ENCODE measurements at regions not wholly inside any gene's neighbourhood (a gene's known extent, or its start where the extent isn't known, plus 50 kb on each side); places are given as distances from the start of the nearest gene placed in this dataset.
"Not testable (repeated sequence)": the region's sequence is repeated elsewhere in the genome, so short reads cannot be mapped to it uniquely, and the experiment has no call there.

DNA sequence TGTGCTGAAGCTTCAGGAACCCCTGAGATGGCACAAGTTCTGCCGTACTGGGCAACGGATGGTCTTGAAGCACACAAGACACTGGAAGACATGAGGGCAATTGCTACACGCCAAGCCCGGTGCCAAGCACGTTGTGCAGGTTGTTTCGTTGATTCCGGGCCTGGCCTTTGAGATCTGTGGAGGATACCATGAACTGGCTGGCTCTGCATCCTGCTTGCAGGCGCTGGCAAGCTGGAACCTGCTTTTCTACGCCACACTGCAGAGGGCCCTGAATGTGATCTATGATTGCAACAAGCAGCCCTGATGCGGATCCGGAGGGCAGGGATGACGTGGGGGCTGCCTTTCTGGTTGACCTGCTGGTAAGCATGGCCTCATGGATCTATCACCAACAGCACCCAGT, 262.5 kb upstream of the ATP10A start:
- no peak overlapping the region for H3K4me3 ChIP-seq (ENCODE audit: low read length)
- ATAC-seq (no peak), DNase-seq (no peak)
- H3K4me3 Mint-ChIP-seq, result no peak overlapping the region
- intact Hi-C loops (cut with micrococcal nuclease), result no loop called here
- H3K27ac Mint-ChIP-seq, result no peak overlapping the region
- no peaks in the 10 kb centered on the region for H3K9me3 Mint-ChIP-seq
- no peak overlapping the region for H3K27ac ChIP-seq (ENCODE audit: low read length)
- H3K36me3 Mint-ChIP-seq, result no peaks in the 10 kb centered on the region
- TF ChIP-seq, protein P1, sequence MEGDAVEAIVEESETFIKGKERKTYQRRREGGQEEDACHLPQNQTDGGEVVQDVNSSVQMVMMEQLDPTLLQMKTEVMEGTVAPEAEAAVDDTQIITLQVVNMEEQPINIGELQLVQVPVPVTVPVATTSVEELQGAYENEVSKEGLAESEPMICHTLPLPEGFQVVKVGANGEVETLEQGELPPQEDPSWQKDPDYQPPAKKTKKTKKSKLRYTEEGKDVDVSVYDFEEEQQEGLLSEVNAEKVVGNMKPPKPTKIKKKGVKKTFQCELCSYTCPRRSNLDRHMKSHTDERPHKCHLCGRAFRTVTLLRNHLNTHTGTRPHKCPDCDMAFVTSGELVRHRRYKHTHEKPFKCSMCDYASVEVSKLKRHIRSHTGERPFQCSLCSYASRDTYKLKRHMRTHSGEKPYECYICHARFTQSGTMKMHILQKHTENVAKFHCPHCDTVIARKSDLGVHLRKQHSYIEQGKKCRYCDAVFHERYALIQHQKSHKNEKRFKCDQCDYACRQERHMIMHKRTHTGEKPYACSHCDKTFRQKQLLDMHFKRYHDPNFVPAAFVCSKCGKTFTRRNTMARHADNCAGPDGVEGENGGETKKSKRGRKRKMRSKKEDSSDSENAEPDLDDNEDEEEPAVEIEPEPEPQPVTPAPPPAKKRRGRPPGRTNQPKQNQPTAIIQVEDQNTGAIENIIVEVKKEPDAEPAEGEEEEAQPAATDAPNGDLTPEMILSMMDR (IDR thresholded peaks at IDR 0.05), result no peak
- 87% methylated on average over 12 of the region's 12 CpGs for WGBS (ENCODE audit: insufficient coverage)
- H3K4me1 Mint-ChIP-seq, result no peaks in the 10 kb centered on the region
- no peaks in the 10 kb centered on the region for H3K36me3 ChIP-seq (ENCODE audit: control insufficient read depth, insufficient read depth, low read length)
- H3K27me3 Mint-ChIP-seq (ENCODE audit: low read depth in 2 of 2), result peaks cover 3 to 9% of the 10 kb centered on the region in 2 donors
- no peaks in the 10 kb centered on the region for H3K9me3 ChIP-seq (ENCODE audit: control insufficient read depth, insufficient read depth, low read length)
- no peaks in the 10 kb centered on the region for H3K4me1 ChIP-seq (ENCODE audit: control insufficient read depth, insufficient read depth, low read length)
- H3K27me3 ChIP-seq (ENCODE audit: control insufficient read depth, insufficient read depth, low read length), result no peaks in the 10 kb centered on the region

DNA sequence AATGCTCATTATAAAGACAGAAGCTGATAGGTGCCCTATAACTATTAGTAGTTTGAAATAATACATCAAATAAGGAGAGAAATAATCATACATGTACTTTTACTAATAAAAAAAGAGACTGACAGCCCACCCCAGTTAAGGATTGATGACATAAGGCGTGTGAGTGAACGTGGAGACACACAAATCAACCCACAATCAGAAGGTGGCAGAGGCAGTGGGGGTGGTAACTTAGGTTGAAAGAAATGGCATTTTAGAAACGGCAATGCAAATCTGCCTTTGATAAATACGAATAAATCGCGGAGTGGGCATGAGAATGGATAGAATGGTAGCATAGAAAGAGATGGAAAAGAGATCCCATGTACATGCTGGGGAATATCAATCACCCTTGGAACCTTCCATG, 256.2 kb upstream of the ATP10A start:
- intact Hi-C loops (cut with micrococcal nuclease), result loop anchor here (10.0 kb wide), 1 partner anchor 65 kb away; no protein-coding TSS in a partner anchor
- Mint-ChIP-seq H3K27ac (no peak overlapping the region), H3K4me3 (no peak overlapping the region), H3K36me3 (no peaks in the 10 kb centered on the region), H3K27me3 (ENCODE audit: low read depth in 2 of 2) (peaks cover 0 to 3% of the 10 kb centered on the region in 2 donors), H3K4me1 (no peaks in the 10 kb centered on the region), H3K9me3 (no peaks in the 10 kb centered on the region)
- ATAC-seq, result no peak
- DNase-seq, result no peak
- H3K27me3 ChIP-seq (ENCODE audit: control insufficient read depth, insufficient read depth, low read length), result no peaks in the 10 kb centered on the region
- no peak overlapping the region for H3K27ac ChIP-seq (ENCODE audit: low read length)
- no peaks in the 10 kb centered on the region for H3K9me3 ChIP-seq (ENCODE audit: control insufficient read depth, insufficient read depth, low read length)
- TF ChIP-seq, protein P1 (IDR thresholded peaks at IDR 0.05), result no peak
- H3K36me3 ChIP-seq (ENCODE audit: control insufficient read depth, insufficient read depth, low read length), result no peaks in the 10 kb centered on the region
- WGBS (ENCODE audit: insufficient coverage), result 93% methylated on average over 4 of the region's 6 CpGs
- no peaks in the 10 kb centered on the region for H3K4me1 ChIP-seq (ENCODE audit: control insufficient read depth, insufficient read depth, low read length)
- no peak overlapping the region for H3K4me3 ChIP-seq (ENCODE audit: low read length)

- TF ChIP-seq, protein P1 (IDR thresholded peaks at IDR 0.05), result no peak
- Mint-ChIP-seq H3K27me3 (ENCODE audit: low read depth in 2 of 2) (peaks cover 0 to 7% of the 10 kb centered on the region in 2 donors), H3K4me1 (no peaks in the 10 kb centered on the region), H3K27ac (no peak overlapping the region), H3K9me3 (no peaks in the 10 kb centered on the region), H3K4me3 (no peak overlapping the region), H3K36me3 (no peaks in the 10 kb centered on the region)
- ATAC-seq, result no peak
- no peaks in the 10 kb centered on the region for H3K36me3 ChIP-seq (ENCODE audit: control insufficient read depth, insufficient read depth, low read length)
- H3K4me1 ChIP-seq (ENCODE audit: control insufficient read depth, insufficient read depth, low read length), result no peaks in the 10 kb centered on the region
- no peak overlapping the region for H3K27ac ChIP-seq (ENCODE audit: low read length)
- 77% methylated on average over 9 of the region's 9 CpGs for WGBS (ENCODE audit: insufficient coverage)
- H3K9me3 ChIP-seq (ENCODE audit: control insufficient read depth, insufficient read depth, low read length), result no peaks in the 10 kb centered on the region
- DNase-seq, result no peak
- H3K4me3 ChIP-seq (ENCODE audit: low read length), result no peak overlapping the region
- no peaks in the 10 kb centered on the region for H3K27me3 ChIP-seq (ENCODE audit: control insufficient read depth, insufficient read depth, low read length)
- intact Hi-C loops (cut with micrococcal nuclease), result loop anchor here (10.0 kb wide), 1 partner anchor 61 kb away; no protein-coding TSS in a partner anchor
Observed at GRCh38 chr15:26115229-26115943, 252.3 kb upstream of the ATP10A start.

DNA sequence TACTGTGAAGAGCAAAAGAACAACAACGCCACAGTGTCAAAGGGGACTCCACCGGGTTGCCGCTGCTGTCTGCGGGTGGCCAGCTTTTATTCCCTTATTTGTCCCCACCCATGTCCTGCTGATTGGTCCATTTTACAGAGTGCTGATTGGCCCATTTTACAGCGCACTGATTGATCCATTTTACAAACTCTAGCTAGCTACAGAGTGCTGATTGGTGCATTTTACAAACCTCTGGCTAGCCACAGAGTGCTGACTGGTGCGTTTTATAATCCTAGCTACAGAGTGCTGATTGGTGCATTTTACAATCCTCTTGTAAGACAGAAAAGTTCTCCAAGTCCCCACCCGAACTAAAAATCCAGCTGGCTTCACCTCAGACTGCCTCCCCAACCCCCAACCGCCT, 251.0 kb upstream of the ATP10A start:
- not testable (repeated sequence) for DNase-seq, H3K36me3 Mint-ChIP-seq

More for the DNA sequence above, 251.0 kb upstream of the ATP10A start:
- not testable (repeated sequence) for H3K9me3 Mint-ChIP-seq; H3K27me3 ChIP-seq (ENCODE audit: control insufficient read depth, insufficient read depth, low read length); ATAC-seq; H3K4me3 Mint-ChIP-seq; H3K27ac Mint-ChIP-seq; H3K36me3 ChIP-seq (ENCODE audit: control insufficient read depth, insufficient read depth, low read length); H3K27ac ChIP-seq (ENCODE audit: low read length); H3K27me3 Mint-ChIP-seq (ENCODE audit: low read depth in 2 of 2); H3K4me1 Mint-ChIP-seq; H3K9me3 ChIP-seq (ENCODE audit: control insufficient read depth, insufficient read depth, low read length); H3K4me1 ChIP-seq (ENCODE audit: control insufficient read depth, insufficient read depth, low read length); H3K4me3 ChIP-seq (ENCODE audit: low read length)
- intact Hi-C loops (cut with micrococcal nuclease), result loop anchor here (10.0 kb wide), 1 partner anchor 59 kb away; no protein-coding TSS in a partner anchor
- 88% methylated on average over 8 of the region's 8 CpGs for WGBS (ENCODE audit: insufficient coverage)

Data from natural killer cell (primary cell).